Endothelial cell of hepatic sinusoid (primary cell): ENCODE measurements at regions not wholly inside any gene's neighbourhood (a gene's known extent, or its start where the extent isn't known, plus 50 kb on each side); places are given as distances from the start of the nearest gene placed in this dataset.

Source experiments
- in situ Hi-C: cut with HindIII; loops from 2 replicates; pipeline ENCODE4 v1.10.0; 2017; ENCODE audit warnings: low sequenced_read_pairs

- in situ Hi-C loops, result no loop called here
Observed at GRCh38 chr22:49214976-49215375, 612.7 kb downstream of the BRD1 start.

- in situ Hi-C loops, result no loop called here
Observed at GRCh38 chr22:49213731-49214352, 613.8 kb downstream of the BRD1 start.

- in situ Hi-C loops, result no loop called here
Observed at GRCh38 chr22:49212466-49212865, 615.2 kb downstream of the BRD1 start.

- in situ Hi-C loops, result no loop called here
Observed at GRCh38 chr22:49212002-49212401, 615.7 kb downstream of the BRD1 start.

- in situ Hi-C loops, result no loop called here
Observed at GRCh38 chr22:49211176-49211575, 616.5 kb downstream of the BRD1 start.

GRCh38 chr22:49210606-49211005 is 617.1 kb downstream of the BRD1 start:
- in situ Hi-C loops, result no loop called here

GRCh38 chr22:49209452-49210195 is 618.0 kb downstream of the BRD1 start:
- in situ Hi-C loops, result no loop called here

- in situ Hi-C loops, result no loop called here
Observed at GRCh38 chr22:49208768-49209252, 618.9 kb downstream of the BRD1 start.

GRCh38 chr22:49208004-49208402 is 619.7 kb downstream of the BRD1 start:
- in situ Hi-C loops, result no loop called here

GRCh38 chr22:49207008-49208003 is 620.4 kb downstream of the BRD1 start:
- in situ Hi-C loops, result no loop called here

GRCh38 chr22:49206281-49206680 is 621.4 kb downstream of the BRD1 start:
- in situ Hi-C loops, result no loop called here

- in situ Hi-C loops, result no loop called here
Observed at GRCh38 chr22:49205483-49205800, 622.2 kb downstream of the BRD1 start.

- in situ Hi-C loops, result no loop called here
Observed at GRCh38 chr22:49204599-49205482, 622.8 kb downstream of the BRD1 start.

GRCh38 chr22:49203859-49204598 is 623.6 kb downstream of the BRD1 start:
- in situ Hi-C loops, result no loop called here

GRCh38 chr22:49203091-49203858 is 624.4 kb downstream of the BRD1 start:
- in situ Hi-C loops, result no loop called here

- in situ Hi-C loops, result no loop called here
Observed at GRCh38 chr22:49202226-49202625, 625.4 kb downstream of the BRD1 start.

- in situ Hi-C loops, result no loop called here
Observed at GRCh38 chr22:49201046-49201970, 626.4 kb downstream of the BRD1 start.

GRCh38 chr22:49199224-49199623 is 628.4 kb downstream of the BRD1 start:
- in situ Hi-C loops, result no loop called here
